Motor neuron (in vitro differentiated cells): ENCODE measurements at regions not wholly inside any gene's neighbourhood (a gene's known extent, or its start where the extent isn't known, plus 50 kb on each side); places are given as distances from the start of the nearest gene placed in this dataset.
A peak's percentile ranks its signal among the peaks of the same experiment; 100 is the strongest.
"Not testable (repeated sequence)": the region's sequence is repeated elsewhere in the genome, so short reads cannot be mapped to it uniquely, and the experiment has no call there.

Experiments used
- ATAC-seq, 8 experiments: fragments of 200-7000 bp; cut with Tn5 transposase; replicated peaks in 6 of 8; 2 replicates each; pipeline ENCODE4 v1.8.0; 2021; ENCODE audit warnings: mild to moderate bottlenecking in 8 of 8, moderate library complexity in 8 of 8
- H3K27ac ChIP-seq, 2 donors: fragments of 250-450 bp; sonication (Bioruptor Pico); 2 replicates each; pipeline ENCODE4 v1.9.0; 2021; ENCODE audit warnings: antibody characterized with exemption in 2 of 2, mild to moderate bottlenecking in 2 of 2, moderate library complexity in 1 of 2
- H3K4me1 ChIP-seq, 2 donors: fragments of 250-450 bp; sonication (Bioruptor Pico); replicated peaks in 1 of 2; 2 replicates each; pipeline ENCODE4 v1.6.1; 2021; ENCODE audit warnings: antibody characterized with exemption in 2 of 2, mild to moderate bottlenecking in 2 of 2, moderate library complexity in 1 of 2
- H3K4me3 ChIP-seq, 5 donors: fragments of 250-450 bp; sonication (Bioruptor Pico); 2 replicates each; pipeline ENCODE4 v1.9.0; 2021; ENCODE audit warnings: antibody characterized with exemption in 5 of 5, mild to moderate bottlenecking in 5 of 5, moderate library complexity in 4 of 5
- WGBS, 10 experiments: fragments of 450-650 bp; shearing (Covaris generic); methylation state at CpG; one replicate each; pipeline ENCODE4 v1.0.0; 2022; 5-methylcytosine and 5-hydroxymethylcytosine counted together
- in situ Hi-C, 9 experiments: fragments of 400-800 bp; cut with MboI; loops; one replicate each; pipeline ENCODE4 v1.15.0; 2021; ENCODE audit warnings: low sequenced_read_pairs in 9 of 9, low pct_unique_long_range_greater_than_20kb in 2 of 9; ENCODE audit not compliant: unreplicated experiment in 9 of 9

GRCh38 chrX:90112365-90112764 is 190.7 kb downstream of the TGIF2LX start:
- WGBS, 10 experiments = 83 to 100% methylated on average over 1 of the region's 30 CpGs; no CpG with 5 or more reads in 8 of the 10 experiments
- H3K27ac ChIP-seq, H3K4me1 ChIP-seq, H3K4me3 ChIP-seq, ATAC-seq, in situ Hi-C loops: not testable (repeated sequence)

GRCh38 chrX:90134947-90135346 is 213.2 kb downstream of the TGIF2LX start:
- peak in 1 of 8 experiments; percentile 57 for ATAC-seq
- H3K4me3 ChIP-seq, H3K4me1 ChIP-seq, H3K27ac ChIP-seq, in situ Hi-C loops: not testable (repeated sequence)
- no CpG with 5 or more reads among the region's 2 CpGs for WGBS, 10 experiments

- H3K27ac ChIP-seq, H3K4me3 ChIP-seq, in situ Hi-C loops, ATAC-seq, H3K4me1 ChIP-seq: not testable (repeated sequence)
- WGBS, 10 experiments = 80% methylated on average over 1 of the region's 8 CpGs; no CpG with 5 or more reads in 9 of the 10 experiments
Observed at GRCh38 chrX:90178976-90179375, 257.3 kb downstream of the TGIF2LX start.

- in situ Hi-C loops, ATAC-seq, H3K4me1 ChIP-seq, H3K27ac ChIP-seq, H3K4me3 ChIP-seq: not testable (repeated sequence)
Observed at GRCh38 chrX:90189046-90189445, 267.3 kb downstream of the TGIF2LX start.

GRCh38 chrX:90206840-90207239 is 285.1 kb downstream of the TGIF2LX start:
- WGBS, 10 experiments = no CpG with 5 or more reads among the region's 3 CpGs

GRCh38 chrX:90222620-90223019 is 300.9 kb downstream of the TGIF2LX start:
- in situ Hi-C loops, ATAC-seq: not testable (repeated sequence)
- no CpG with 5 or more reads among the region's 4 CpGs for WGBS, 10 experiments

More at GRCh38 chrX:90206840-90207239, 285.1 kb downstream of the TGIF2LX start:
- H3K4me1 ChIP-seq, H3K4me3 ChIP-seq, in situ Hi-C loops, H3K27ac ChIP-seq: not testable (repeated sequence)
- peak in 2 of 8 experiments; percentile 74 to 85 for ATAC-seq

GRCh38 chrX:90271645-90272044 is 349.9 kb downstream of the TGIF2LX start:
- H3K4me1 ChIP-seq, in situ Hi-C loops, H3K4me3 ChIP-seq, ATAC-seq, H3K27ac ChIP-seq: not testable (repeated sequence)
- WGBS, 10 experiments = no CpG with 5 or more reads among the region's 5 CpGs

More at GRCh38 chrX:90222620-90223019, 300.9 kb downstream of the TGIF2LX start:
- H3K4me3 ChIP-seq, H3K27ac ChIP-seq, H3K4me1 ChIP-seq: not testable (repeated sequence)
